ENCODE measurements at regions not wholly inside any gene's neighbourhood (a gene's known extent, or its start where the extent isn't known, plus 50 kb on each side); places are given as distances from the start of the nearest gene placed in this dataset.

- no peaks in the 10 kb centered on the region for H3K4me1 ChIP-seq
- H3K9ac ChIP-seq (ENCODE audit: low read depth in 2 of 2, low read length in 2 of 2): no peak overlapping the region
- H3K27ac ChIP-seq: no peak overlapping the region
- H3K27me3 ChIP-seq: no peaks in the 10 kb centered on the region
- H3K36me3 ChIP-seq: no peaks in the 10 kb centered on the region
- intact Hi-C loops (cut with DNase I): no loop called here
- H3K9me3 ChIP-seq: no peaks in the 10 kb centered on the region
- DNase-seq: no peak
- TF ChIP-seq CTCF (IDR thresholded peaks at IDR 0.05): no peak
- H3K4me3 ChIP-seq: no peak overlapping the region
These were observed 810.1 kb upstream of the MGAT4C start for GRCh38 chr12:87066326-87066725.

- no peak for TF ChIP-seq CTCF (IDR thresholded peaks at IDR 0.05)
- Histone ChIP-seq H3K4me1 (no peaks in the 10 kb centered on the region), H3K9me3 (no peaks in the 10 kb centered on the region), H3K4me3 (no peak overlapping the region), H3K36me3 (no peaks in the 10 kb centered on the region), H3K27me3 (no peaks in the 10 kb centered on the region), H3K27ac (no peak overlapping the region), H3K9ac (ENCODE audit: low read depth in 2 of 2, low read length in 2 of 2) (no peak overlapping the region)
- intact Hi-C loops (cut with DNase I): no loop called here
- no peak for DNase-seq
These were observed 803.0 kb upstream of the MGAT4C start for GRCh38 chr12:87059231-87059630.

- TF ChIP-seq CTCF (IDR thresholded peaks at IDR 0.05): no peak
- Histone ChIP-seq H3K27ac (no peak overlapping the region), H3K9ac (ENCODE audit: low read depth in 2 of 2, low read length in 2 of 2) (no peak overlapping the region), H3K9me3 (no peaks in the 10 kb centered on the region), H3K4me1 (no peaks in the 10 kb centered on the region), H3K4me3 (no peak overlapping the region), H3K36me3 (no peaks in the 10 kb centered on the region), H3K27me3 (no peaks in the 10 kb centered on the region)
- no peak for DNase-seq
- intact Hi-C loops (cut with DNase I): no loop called here
These were observed 798.0 kb upstream of the MGAT4C start for GRCh38 chr12:87054226-87054625.

GRCh38 chr12:87051621-87052020, 795.4 kb upstream of the MGAT4C start:
- H3K9ac ChIP-seq (ENCODE audit: low read depth in 2 of 2, low read length in 2 of 2): no peak overlapping the region
- no peak for DNase-seq
- no peak overlapping the region for H3K27ac ChIP-seq
- no peaks in the 10 kb centered on the region for H3K4me1 ChIP-seq
- TF ChIP-seq CTCF (IDR thresholded peaks at IDR 0.05): no peak
- intact Hi-C loops (cut with DNase I): no loop called here
- H3K4me3 ChIP-seq: no peak overlapping the region
- H3K27me3 ChIP-seq: no peaks in the 10 kb centered on the region
- H3K9me3 ChIP-seq: no peaks in the 10 kb centered on the region
- H3K36me3 ChIP-seq: no peaks in the 10 kb centered on the region

- Histone ChIP-seq H3K9me3 (no peaks in the 10 kb centered on the region), H3K27me3 (no peaks in the 10 kb centered on the region), H3K36me3 (no peaks in the 10 kb centered on the region), H3K9ac (ENCODE audit: low read depth in 2 of 2, low read length in 2 of 2) (no peak overlapping the region), H3K4me1 (no peaks in the 10 kb centered on the region), H3K4me3 (no peak overlapping the region), H3K27ac (no peak overlapping the region)
- no peak for DNase-seq
- no peak for TF ChIP-seq CTCF (IDR thresholded peaks at IDR 0.05)
- intact Hi-C loops (cut with DNase I): no loop called here
These were observed 791.5 kb upstream of the MGAT4C start for GRCh38 chr12:87047691-87048090.

GRCh38 chr12:87039536-87039935, 783.3 kb upstream of the MGAT4C start:
- no peak overlapping the region for H3K9ac ChIP-seq (ENCODE audit: low read depth in 2 of 2, low read length in 2 of 2)
- no peaks in the 10 kb centered on the region for H3K27me3 ChIP-seq
- no peaks in the 10 kb centered on the region for H3K9me3 ChIP-seq
- no peak for TF ChIP-seq CTCF (IDR thresholded peaks at IDR 0.05)
- no peaks in the 10 kb centered on the region for H3K4me1 ChIP-seq
- DNase-seq: no peak
- intact Hi-C loops (cut with DNase I): no loop called here
- no peaks in the 10 kb centered on the region for H3K36me3 ChIP-seq
- no peak overlapping the region for H3K4me3 ChIP-seq
- no peak overlapping the region for H3K27ac ChIP-seq
